ENCODE measurements at regions not wholly inside any gene's neighbourhood (a gene's known extent, or its start where the extent isn't known, plus 50 kb on each side); places are given as distances from the start of the nearest gene placed in this dataset.
A peak's percentile ranks its signal among the peaks of the same experiment; 100 is the strongest.

- DNase-seq (ENCODE audit: extremely low read depth, low read depth) = no peak
These were observed 103.2 kb upstream of the IQSEC1 start for GRCh38 chr3:13176445-13176844.

GRCh38 chr3:13174803-13175135 is 101.5 kb upstream of the IQSEC1 start:
- DNase-seq (ENCODE audit: extremely low read depth, low read depth) = no peak

- no peak for DNase-seq (ENCODE audit: extremely low read depth, low read depth)
These were observed 101.0 kb upstream of the IQSEC1 start for GRCh38 chr3:13174011-13174802.

GRCh38 chr3:13173186-13173585 is 100.0 kb upstream of the IQSEC1 start:
- no peak for DNase-seq (ENCODE audit: extremely low read depth, low read depth)

GRCh38 chr3:13172644-13173013 is 99.4 kb upstream of the IQSEC1 start:
- no peak for DNase-seq (ENCODE audit: extremely low read depth, low read depth)

- DNase-seq (ENCODE audit: extremely low read depth, low read depth) = peak; percentile 29
These were observed 98.7 kb upstream of the IQSEC1 start for GRCh38 chr3:13171704-13172643.

- no peak for DNase-seq (ENCODE audit: extremely low read depth, low read depth)
These were observed 97.1 kb upstream of the IQSEC1 start for GRCh38 chr3:13170317-13170716.

- DNase-seq (ENCODE audit: extremely low read depth, low read depth) = no peak
These were observed 95.2 kb upstream of the IQSEC1 start for GRCh38 chr3:13168391-13168790.

- DNase-seq (ENCODE audit: extremely low read depth, low read depth) = no peak
These were observed 94.6 kb upstream of the IQSEC1 start for GRCh38 chr3:13167829-13168228.

- DNase-seq (ENCODE audit: extremely low read depth, low read depth) = no peak
These were observed 94.0 kb upstream of the IQSEC1 start for GRCh38 chr3:13167064-13167743.

- DNase-seq (ENCODE audit: extremely low read depth, low read depth) = no peak
These were observed 93.2 kb upstream of the IQSEC1 start for GRCh38 chr3:13166243-13167063.

- DNase-seq (ENCODE audit: extremely low read depth, low read depth) = no peak
These were observed 92.3 kb upstream of the IQSEC1 start for GRCh38 chr3:13165576-13165975.

- no peak for DNase-seq (ENCODE audit: extremely low read depth, low read depth)
These were observed 91.8 kb upstream of the IQSEC1 start for GRCh38 chr3:13164893-13165492.

- no peak for DNase-seq (ENCODE audit: extremely low read depth, low read depth)
These were observed 90.7 kb upstream of the IQSEC1 start for GRCh38 chr3:13163848-13164382.

GRCh38 chr3:13162549-13163320 is 89.5 kb upstream of the IQSEC1 start:
- DNase-seq (ENCODE audit: extremely low read depth, low read depth) = no peak

- no peak for DNase-seq (ENCODE audit: extremely low read depth, low read depth)
These were observed 88.7 kb upstream of the IQSEC1 start for GRCh38 chr3:13161771-13162535.

- DNase-seq (ENCODE audit: extremely low read depth, low read depth) = no peak
These were observed 88.0 kb upstream of the IQSEC1 start for GRCh38 chr3:13161021-13161759.

- DNase-seq (ENCODE audit: extremely low read depth, low read depth) = no peak
These were observed 87.4 kb upstream of the IQSEC1 start for GRCh38 chr3:13160619-13161018.

Data from NCI-H460 (cell line).